WI38 (cell line): ENCODE measurements at regions not wholly inside any gene's neighbourhood (a gene's known extent, or its start where the extent isn't known, plus 50 kb on each side); places are given as distances from the start of the nearest gene placed in this dataset.

ENCODE experiments used
- H3K4me3 ChIP-seq: 2 replicates; pipeline ENCODE4 v1.5.1; 2011; ENCODE audit warnings: low read depth, mild to moderate bottlenecking, control low read depth, low read length
- TF ChIP-seq, protein P1 (sequence below): IDR thresholded peaks from 2 replicates; pipeline ENCODE4 v1.5.1; 2012; ENCODE audit warnings: low read depth, mild to moderate bottlenecking, control low read depth, low read length

DNA sequence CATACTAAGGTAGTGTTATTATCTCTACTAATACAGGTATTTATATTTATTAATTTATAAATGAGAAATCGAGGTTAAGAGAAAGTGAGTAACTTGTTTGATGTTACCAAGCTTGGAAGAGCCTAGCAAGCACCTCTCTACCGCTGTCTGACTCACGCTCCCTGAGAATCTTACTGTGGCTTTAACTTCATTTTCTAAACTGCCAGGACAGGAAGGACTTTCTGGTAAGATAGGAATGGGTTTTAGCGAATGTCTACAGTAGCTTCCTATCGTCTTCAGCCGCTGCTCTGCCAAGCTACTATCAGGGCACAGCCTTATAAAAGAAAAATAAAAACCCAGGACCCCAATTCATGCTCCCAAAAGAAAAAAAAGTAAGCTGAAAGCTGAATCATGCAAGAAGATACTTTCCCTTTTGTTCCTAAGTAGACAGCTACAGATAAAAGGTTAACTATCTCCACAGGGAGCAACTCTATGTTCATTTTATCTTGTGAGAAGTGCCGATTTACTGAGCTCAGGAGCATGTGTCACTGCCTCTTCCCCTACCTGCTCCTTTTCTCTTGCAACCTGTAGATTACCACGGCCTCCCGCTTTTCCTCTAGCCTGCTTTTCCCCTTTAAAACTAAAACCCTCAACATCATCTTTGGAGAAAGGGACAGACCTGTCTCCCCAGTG, 60.2 kb downstream of the THNSL1 start:
- H3K4me3 ChIP-seq: no peak overlapping the region
- TF ChIP-seq, protein P1, sequence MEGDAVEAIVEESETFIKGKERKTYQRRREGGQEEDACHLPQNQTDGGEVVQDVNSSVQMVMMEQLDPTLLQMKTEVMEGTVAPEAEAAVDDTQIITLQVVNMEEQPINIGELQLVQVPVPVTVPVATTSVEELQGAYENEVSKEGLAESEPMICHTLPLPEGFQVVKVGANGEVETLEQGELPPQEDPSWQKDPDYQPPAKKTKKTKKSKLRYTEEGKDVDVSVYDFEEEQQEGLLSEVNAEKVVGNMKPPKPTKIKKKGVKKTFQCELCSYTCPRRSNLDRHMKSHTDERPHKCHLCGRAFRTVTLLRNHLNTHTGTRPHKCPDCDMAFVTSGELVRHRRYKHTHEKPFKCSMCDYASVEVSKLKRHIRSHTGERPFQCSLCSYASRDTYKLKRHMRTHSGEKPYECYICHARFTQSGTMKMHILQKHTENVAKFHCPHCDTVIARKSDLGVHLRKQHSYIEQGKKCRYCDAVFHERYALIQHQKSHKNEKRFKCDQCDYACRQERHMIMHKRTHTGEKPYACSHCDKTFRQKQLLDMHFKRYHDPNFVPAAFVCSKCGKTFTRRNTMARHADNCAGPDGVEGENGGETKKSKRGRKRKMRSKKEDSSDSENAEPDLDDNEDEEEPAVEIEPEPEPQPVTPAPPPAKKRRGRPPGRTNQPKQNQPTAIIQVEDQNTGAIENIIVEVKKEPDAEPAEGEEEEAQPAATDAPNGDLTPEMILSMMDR: no peak

DNA sequence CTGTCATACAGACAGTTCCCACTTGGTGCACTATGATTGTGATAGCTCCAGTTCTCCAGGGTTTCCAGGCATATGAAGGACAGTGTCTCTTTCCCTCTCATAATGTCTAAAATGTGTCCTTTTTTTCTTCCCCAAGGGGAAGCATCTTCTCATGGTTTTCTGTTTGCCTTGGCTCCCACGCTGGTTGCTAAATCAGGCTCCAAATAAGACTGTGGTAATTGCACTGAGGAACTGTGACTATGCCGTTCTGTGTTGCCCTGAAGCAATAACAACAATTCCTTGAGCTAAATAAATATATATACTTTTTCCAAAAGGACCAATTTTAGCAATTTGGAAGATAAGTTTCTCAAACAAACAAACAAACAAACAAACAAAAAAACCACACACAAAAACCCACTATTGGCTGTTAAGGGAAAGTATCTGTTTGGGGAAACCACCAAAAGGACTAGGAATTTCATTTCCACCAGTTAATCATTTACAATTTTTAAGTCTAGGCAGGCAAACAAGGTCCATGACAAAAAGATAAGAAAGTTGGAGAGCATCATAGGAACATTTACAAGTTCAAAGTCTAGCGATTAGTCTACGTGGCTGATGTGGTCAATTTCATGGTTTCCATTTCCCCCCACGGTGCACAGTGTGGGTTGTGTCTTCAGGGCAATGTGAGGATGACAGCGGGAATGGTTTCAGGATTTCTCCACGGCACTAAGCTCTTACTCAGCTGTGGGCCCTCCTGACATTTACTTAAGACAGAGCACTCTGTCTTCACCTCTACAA, 62.4 kb downstream of the THNSL1 start:
- H3K4me3 ChIP-seq: no peak overlapping the region
- TF ChIP-seq, protein P1: no peak

DNA sequence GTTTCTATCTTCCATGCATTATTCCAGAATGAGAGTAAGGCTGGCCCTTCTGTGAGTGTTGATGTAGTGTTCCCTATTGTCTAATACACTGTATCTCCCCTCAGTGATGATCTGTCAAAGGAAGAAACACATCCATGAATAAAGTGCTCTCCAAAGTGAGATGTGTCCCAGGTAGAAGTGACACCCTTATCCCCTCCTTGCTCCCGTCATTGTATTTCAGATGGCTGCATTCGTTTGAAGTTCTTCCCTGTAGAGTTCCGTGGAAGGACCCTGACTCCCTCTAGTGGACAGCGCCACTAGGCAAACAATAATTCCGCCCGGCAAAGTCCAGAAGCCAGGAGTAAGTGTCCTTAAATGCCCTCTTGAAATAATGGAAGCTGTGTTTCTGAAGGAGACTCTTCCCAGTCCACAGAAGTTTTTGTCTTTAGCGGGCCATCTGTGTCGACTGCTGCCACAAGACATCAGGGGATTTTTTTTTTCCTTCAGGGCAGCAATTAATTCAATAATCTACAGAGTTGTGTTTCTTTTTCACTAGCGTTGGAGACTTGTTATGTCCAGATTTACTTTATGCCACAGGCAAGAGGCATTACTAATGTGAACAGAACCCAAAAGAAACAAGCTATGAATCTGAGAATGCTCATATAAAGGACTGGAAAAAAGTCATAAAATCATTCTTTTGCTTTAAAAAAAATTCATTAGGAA, 64.6 kb downstream of the THNSL1 start:
- H3K4me3 ChIP-seq: no peak overlapping the region
- TF ChIP-seq, protein P1: peak; percentile 92

DNA sequence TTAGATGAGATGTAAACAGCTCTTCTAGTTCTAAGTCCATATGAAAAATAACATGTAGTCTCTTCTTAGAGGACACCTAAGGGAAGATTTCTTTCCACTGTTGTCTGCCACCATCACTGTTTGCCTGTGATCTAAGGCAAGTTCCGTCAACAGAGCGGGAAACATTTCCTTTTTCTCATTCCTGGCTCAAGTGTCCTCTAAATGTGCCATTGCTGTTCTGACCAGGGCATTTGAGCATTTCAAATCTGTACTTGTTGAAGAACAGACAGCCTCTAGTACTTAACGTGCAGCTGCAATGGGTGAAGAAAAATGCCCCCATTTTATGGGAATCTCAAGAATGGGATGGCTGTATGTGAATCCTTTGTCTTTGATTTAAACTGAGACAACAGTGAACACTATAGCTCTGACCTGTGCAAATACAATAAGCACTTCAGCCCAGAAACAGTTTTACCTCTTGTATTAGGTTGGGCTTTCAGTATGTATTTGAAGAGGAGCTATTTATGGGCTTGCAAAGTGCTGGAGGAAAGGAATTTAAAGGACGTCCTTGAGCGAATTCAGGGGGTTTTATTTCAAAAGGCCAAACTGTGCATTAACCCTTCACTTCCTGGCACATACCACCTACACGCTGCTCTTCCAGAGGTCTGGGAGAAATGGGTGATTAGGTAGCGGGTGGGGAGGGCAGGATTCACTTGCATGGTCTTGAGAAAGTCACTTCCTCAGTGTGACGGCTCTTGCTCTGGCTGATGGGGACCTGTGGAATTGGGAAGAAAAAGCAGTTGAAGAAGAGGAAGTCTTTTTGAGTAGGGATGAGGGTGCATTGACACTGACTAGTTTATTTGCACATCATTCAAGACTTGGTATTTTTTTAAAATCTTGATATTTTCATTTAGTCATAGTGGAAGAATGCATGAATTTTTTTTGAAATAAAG, 66.1 kb downstream of the THNSL1 start:
- H3K4me3 ChIP-seq: no peak overlapping the region
- TF ChIP-seq, protein P1: no peak

DNA sequence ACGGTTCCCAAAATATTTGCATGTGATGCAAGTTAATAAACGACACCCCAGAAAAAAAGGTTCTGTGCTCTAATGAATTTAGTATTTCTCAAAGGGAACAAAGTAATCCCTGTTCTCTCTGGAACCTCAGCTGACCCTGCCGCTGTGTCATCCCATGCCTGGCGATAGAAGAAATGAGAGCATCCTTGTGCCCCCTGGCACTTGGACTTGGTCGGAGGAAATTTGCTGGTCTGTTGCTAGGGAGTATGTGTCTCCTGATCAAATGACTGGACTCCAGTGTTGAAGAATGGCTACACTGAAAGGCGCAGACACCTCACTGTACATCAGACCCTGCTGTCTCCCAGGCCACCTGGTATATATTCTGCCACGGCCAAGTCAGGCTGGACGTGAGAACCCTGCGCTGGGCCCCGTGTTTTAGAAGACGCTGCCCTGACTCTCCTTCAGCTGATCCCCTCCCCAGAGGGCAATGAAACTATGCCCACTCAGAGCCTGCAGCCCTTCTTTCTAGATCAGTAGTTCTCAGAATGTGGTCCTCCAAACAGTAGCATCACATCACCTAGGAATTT, 67.2 kb downstream of the THNSL1 start:
- no peak overlapping the region for H3K4me3 ChIP-seq
- TF ChIP-seq, protein P1: no peak

DNA sequence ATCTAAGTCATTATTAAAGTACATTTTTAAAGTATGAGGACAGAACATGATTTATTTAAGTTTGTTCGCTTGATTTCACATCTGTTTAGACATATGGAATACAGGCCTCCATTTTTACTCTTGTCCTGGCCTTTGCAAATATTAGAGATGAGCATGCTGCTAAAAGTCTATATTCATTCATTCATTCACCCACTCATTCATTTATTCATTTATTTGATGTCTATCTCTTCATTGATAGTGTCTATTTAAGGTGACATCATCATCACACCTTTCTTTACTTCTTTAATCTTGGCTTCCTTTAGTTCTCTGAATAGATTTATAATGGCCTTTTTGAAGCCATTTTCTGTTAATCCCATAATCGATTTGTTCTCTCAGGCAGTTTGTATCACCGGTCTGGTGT, 68.0 kb downstream of the THNSL1 start:
- no peak overlapping the region for H3K4me3 ChIP-seq
- TF ChIP-seq, protein P1: no peak
